Body of pancreas (tissue), 4 donors: ENCODE measurements at regions not wholly inside any gene's neighbourhood (a gene's known extent, or its start where the extent isn't known, plus 50 kb on each side); places are given as distances from the start of the nearest gene placed in this dataset.

ENCODE experiments used
- POLR2A ChIP-seq, 3 donors: fragments of 450-650 bp; IDR thresholded peaks; one replicate each; pipeline ENCODE4 v1.6.1; 2016; ENCODE audit warnings: antibody characterized with exemption in 3 of 3, mild to moderate bottlenecking in 2 of 3
- TF ChIP-seq, protein P1 (sequence below), 7 experiments: fragments of 450-650 bp in 4 of 7; fragments of 200-600 bp in 3 of 7; sonication (generic) in 3 of 7; IDR thresholded peaks; one replicate each; pipeline ENCODE4 v1.5.1; 2016 to 2019; ENCODE audit warnings: antibody characterized with exemption in 7 of 7

DNA sequence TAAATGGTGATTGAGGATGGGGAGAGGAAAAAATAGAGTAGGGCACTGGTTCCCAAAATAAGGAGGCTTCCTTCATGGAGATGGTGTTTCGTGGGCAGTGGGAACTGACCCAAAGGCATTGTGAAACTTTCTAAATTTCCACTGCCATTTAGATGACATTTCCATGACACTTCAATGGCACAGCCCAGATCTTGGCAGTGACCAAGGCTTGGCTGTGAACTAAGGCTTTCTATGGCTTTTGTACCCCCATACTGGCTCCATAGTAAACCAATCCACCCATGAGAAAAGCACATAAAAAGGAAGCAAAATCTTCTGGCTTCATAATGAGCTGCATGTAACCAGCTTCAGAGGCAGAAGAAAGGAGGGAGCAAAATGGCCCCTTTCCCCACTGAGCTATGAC lies 321.0 kb upstream of the TLE4 start:
- TF ChIP-seq, protein P1, sequence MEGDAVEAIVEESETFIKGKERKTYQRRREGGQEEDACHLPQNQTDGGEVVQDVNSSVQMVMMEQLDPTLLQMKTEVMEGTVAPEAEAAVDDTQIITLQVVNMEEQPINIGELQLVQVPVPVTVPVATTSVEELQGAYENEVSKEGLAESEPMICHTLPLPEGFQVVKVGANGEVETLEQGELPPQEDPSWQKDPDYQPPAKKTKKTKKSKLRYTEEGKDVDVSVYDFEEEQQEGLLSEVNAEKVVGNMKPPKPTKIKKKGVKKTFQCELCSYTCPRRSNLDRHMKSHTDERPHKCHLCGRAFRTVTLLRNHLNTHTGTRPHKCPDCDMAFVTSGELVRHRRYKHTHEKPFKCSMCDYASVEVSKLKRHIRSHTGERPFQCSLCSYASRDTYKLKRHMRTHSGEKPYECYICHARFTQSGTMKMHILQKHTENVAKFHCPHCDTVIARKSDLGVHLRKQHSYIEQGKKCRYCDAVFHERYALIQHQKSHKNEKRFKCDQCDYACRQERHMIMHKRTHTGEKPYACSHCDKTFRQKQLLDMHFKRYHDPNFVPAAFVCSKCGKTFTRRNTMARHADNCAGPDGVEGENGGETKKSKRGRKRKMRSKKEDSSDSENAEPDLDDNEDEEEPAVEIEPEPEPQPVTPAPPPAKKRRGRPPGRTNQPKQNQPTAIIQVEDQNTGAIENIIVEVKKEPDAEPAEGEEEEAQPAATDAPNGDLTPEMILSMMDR (IDR thresholded peaks at IDR 0.05): no peak
- TF ChIP-seq POLR2A (IDR thresholded peaks at IDR 0.05): no peak
